Activated B cell treated with CpG ODN at 0.5 μM for 24 hours (primary cell): ENCODE measurements at regions not wholly inside any gene's neighbourhood (a gene's known extent, or its start where the extent isn't known, plus 50 kb on each side); places are given as distances from the start of the nearest gene placed in this dataset.

Experiments used
- ATAC-seq: fragments of 200-7000 bp; cut with Tn5 transposase; one replicate; pipeline ENCODE4 v1.10.0; 2021; ENCODE audit warnings: low read depth, mild to moderate bottlenecking, moderate library complexity
- CTCF ChIA-PET: fragments of 350-600 bp; sonication (Branson Sonifier 250); formaldehyde crosslinking; loops from one replicate; lab custom pipeline; 2021; ENCODE audit warnings: antibody characterized with exemption; lab: Charles Lee
- POLR2A ChIA-PET: fragments of 350-600 bp; sonication (Branson Sonifier 250); formaldehyde crosslinking; loops from one replicate; lab custom pipeline; 2021; ENCODE audit warnings: antibody characterized with exemption; lab: Charles Lee
- DNase-seq: peaks from one replicate; pipeline ENCODE4 v3.0.0; 2022
- H3K27ac Mint-ChIP-seq: one replicate; pipeline ENCODE4 v1.8.0; 2020; ENCODE audit warnings: mixed read lengths
- H3K27me3 Mint-ChIP-seq: one replicate; pipeline ENCODE4 v1.8.0; 2021; ENCODE audit warnings: mixed read lengths
- H3K36me3 Mint-ChIP-seq: one replicate; pipeline ENCODE4 v1.8.0; 2021; ENCODE audit warnings: low read depth, mixed read lengths
- H3K4me1 Mint-ChIP-seq: one replicate; pipeline ENCODE4 v1.8.0; 2021; ENCODE audit warnings: mixed read lengths
- H3K4me3 Mint-ChIP-seq: one replicate; pipeline ENCODE4 v1.8.0; 2020; ENCODE audit warnings: mild to moderate bottlenecking, mixed read lengths
- H3K9me3 Mint-ChIP-seq: one replicate; pipeline ENCODE4 v1.8.0; 2020; ENCODE audit warnings: mixed read lengths
- intact Hi-C: fragments of 100-400 bp; cut with micrococcal nuclease; formaldehyde crosslinking; loops from one replicate; pipeline ENCODE4 v1.15.1; 2024
- TF ChIP-seq, protein P1 (sequence below): fragments of 200-600 bp; IDR thresholded peaks from one replicate; pipeline ENCODE4 v1.8.0; 2022; ENCODE audit warnings: antibody characterized with exemption, mild to moderate bottlenecking

DNA sequence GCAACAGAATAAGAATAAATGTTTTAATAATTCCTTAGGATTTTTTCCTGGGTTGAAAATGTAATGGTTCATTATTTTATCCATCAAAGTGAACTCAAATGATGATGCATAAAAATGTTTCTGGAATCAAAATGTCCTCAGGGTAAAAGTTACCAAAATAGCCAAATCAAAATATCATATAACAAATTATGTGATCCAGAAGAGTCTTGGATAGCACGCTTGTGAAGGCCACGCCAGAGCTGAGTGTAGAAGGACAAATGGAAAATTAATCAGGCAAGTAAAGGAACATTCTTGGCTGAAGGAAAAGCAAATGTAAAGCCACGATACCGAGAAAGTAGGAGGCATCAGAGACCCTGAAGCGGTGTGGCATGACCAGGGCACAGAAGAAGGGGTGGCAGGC, 169.2 kb downstream of the CAPZA3 start:
- no peak overlapping the region for H3K4me3 Mint-ChIP-seq
- intact Hi-C loops = no loop called here
- POLR2A ChIA-PET = no interaction called here
- no peak overlapping the region for H3K27ac Mint-ChIP-seq
- H3K9me3 Mint-ChIP-seq = peaks cover 13% of the 10 kb centered on the region
- no peak for DNase-seq
- no peak for ATAC-seq
- CTCF ChIA-PET = no interaction called here
- no peaks in the 10 kb centered on the region for H3K27me3 Mint-ChIP-seq
- TF ChIP-seq, protein P1, sequence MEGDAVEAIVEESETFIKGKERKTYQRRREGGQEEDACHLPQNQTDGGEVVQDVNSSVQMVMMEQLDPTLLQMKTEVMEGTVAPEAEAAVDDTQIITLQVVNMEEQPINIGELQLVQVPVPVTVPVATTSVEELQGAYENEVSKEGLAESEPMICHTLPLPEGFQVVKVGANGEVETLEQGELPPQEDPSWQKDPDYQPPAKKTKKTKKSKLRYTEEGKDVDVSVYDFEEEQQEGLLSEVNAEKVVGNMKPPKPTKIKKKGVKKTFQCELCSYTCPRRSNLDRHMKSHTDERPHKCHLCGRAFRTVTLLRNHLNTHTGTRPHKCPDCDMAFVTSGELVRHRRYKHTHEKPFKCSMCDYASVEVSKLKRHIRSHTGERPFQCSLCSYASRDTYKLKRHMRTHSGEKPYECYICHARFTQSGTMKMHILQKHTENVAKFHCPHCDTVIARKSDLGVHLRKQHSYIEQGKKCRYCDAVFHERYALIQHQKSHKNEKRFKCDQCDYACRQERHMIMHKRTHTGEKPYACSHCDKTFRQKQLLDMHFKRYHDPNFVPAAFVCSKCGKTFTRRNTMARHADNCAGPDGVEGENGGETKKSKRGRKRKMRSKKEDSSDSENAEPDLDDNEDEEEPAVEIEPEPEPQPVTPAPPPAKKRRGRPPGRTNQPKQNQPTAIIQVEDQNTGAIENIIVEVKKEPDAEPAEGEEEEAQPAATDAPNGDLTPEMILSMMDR = no peak
- no peaks in the 10 kb centered on the region for H3K4me1 Mint-ChIP-seq
- no peaks in the 10 kb centered on the region for H3K36me3 Mint-ChIP-seq

GRCh38 chr12:18907728-18908127, 169.8 kb downstream of the CAPZA3 start:
- H3K4me1 Mint-ChIP-seq = no peaks in the 10 kb centered on the region
- POLR2A ChIA-PET = no interaction called here
- H3K27me3 Mint-ChIP-seq = no peaks in the 10 kb centered on the region
- TF ChIP-seq, protein P1 = no peak
- H3K36me3 Mint-ChIP-seq = no peaks in the 10 kb centered on the region
- peaks cover 13% of the 10 kb centered on the region for H3K9me3 Mint-ChIP-seq
- H3K27ac Mint-ChIP-seq = no peak overlapping the region
- no peak overlapping the region for H3K4me3 Mint-ChIP-seq
- CTCF ChIA-PET = no interaction called here
- intact Hi-C loops = no loop called here
- no peak for ATAC-seq
- DNase-seq = no peak

DNA sequence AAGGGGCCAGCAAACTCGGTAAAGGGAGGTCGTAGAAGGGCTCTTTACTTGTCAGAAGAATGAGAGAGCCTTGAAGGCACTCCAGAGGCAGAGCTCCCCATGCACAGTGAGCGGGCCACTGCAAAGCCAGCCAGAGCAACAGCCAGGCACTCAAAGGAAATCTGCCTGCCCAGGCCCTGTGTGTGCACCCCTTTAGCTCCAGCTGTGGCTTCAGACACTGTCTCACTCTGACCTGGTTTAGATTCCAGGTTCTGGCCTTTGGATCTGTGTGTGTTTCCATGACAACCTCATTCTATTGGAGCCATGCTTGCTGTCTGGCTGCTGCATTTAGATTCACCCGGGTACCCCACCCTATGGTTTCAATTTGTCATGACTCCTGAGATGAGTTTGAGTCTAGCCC, 170.3 kb downstream of the CAPZA3 start:
- Mint-ChIP-seq H3K4me1 (no peaks in the 10 kb centered on the region), H3K27ac (no peak overlapping the region), H3K36me3 (no peaks in the 10 kb centered on the region), H3K27me3 (no peaks in the 10 kb centered on the region), H3K9me3 (peaks cover 13% of the 10 kb centered on the region), H3K4me3 (no peak overlapping the region)
- ChIA-PET POLR2A (no interaction called here), CTCF (no interaction called here)
- TF ChIP-seq, protein P1 = no peak
- ATAC-seq (no peak), DNase-seq (no peak)
- intact Hi-C loops = no loop called here

DNA sequence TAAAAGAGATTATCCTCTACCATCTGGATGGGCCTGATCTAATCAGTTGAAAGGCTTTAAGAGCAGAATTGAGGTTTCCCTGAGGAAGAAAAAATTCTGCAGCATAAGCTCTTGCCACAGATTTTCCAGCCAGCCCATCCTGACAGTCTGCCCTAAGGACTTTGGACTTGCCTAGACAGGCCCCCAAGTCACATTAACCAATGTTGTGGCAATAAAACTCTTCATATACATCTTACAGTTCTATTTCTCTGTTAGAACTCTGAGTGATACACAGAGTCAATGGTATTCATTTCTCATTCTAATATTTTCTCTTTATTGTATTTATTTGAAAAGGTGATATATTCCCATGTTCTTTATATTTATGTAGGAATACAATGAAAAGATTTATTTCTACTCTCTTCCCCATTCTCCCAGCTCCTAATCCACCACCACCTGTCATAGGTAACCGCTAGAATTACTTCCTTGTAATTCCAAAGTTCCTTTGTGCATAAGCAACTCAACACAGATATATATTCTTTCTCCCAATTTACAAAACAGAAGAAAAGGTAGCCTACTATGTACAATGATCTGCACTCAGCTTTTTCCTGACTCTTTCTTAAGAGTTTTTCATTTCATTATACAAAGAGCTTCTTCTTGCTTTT, 182.1 kb downstream of the CAPZA3 start:
- H3K36me3 Mint-ChIP-seq = no peaks in the 10 kb centered on the region
- no peak overlapping the region for H3K4me3 Mint-ChIP-seq
- no peak overlapping the region for H3K27ac Mint-ChIP-seq
- ATAC-seq = no peak
- H3K4me1 Mint-ChIP-seq = no peaks in the 10 kb centered on the region
- no peak for DNase-seq
- peaks cover 8% of the 10 kb centered on the region for H3K9me3 Mint-ChIP-seq
- TF ChIP-seq, protein P1 = no peak
- no peaks in the 10 kb centered on the region for H3K27me3 Mint-ChIP-seq
- intact Hi-C loops = no loop called here
- ChIA-PET POLR2A (no interaction called here), CTCF (no interaction called here)

GRCh38 chr12:18922851-18923250, 184.9 kb downstream of the CAPZA3 start:
- TF ChIP-seq, protein P1 = no peak
- no peaks in the 10 kb centered on the region for H3K36me3 Mint-ChIP-seq
- DNase-seq (no peak), ATAC-seq (no peak)
- no peaks in the 10 kb centered on the region for H3K4me1 Mint-ChIP-seq
- no peak overlapping the region for H3K27ac Mint-ChIP-seq
- H3K4me3 Mint-ChIP-seq = no peak overlapping the region
- POLR2A ChIA-PET = no interaction called here
- CTCF ChIA-PET = no interaction called here
- no peaks in the 10 kb centered on the region for H3K27me3 Mint-ChIP-seq
- intact Hi-C loops = no loop called here
- H3K9me3 Mint-ChIP-seq = peaks cover 5% of the 10 kb centered on the region
